C4-2B (cell line): ENCODE measurements at regions not wholly inside any gene's neighbourhood (a gene's known extent, or its start where the extent isn't known, plus 50 kb on each side); places are given as distances from the start of the nearest gene placed in this dataset.

Experiments used
- H3K27ac ChIP-seq: fragments of 450-650 bp; 2 replicates; pipeline ENCODE4 v1.5.1; 2017
- CTCF ChIP-seq: fragments of 450-650 bp; conservative IDR thresholded peaks from 2 replicates; pipeline ENCODE4 v1.5.1; 2017; ENCODE audit warnings: mild to moderate bottlenecking
- ZFX ChIP-seq: fragments of 450-650 bp; IDR thresholded peaks from 2 replicates; pipeline ENCODE4 v1.6.1; 2017

- no peak for TF ChIP-seq CTCF
- no peak for TF ChIP-seq ZFX
- no peak overlapping the region for H3K27ac ChIP-seq
Measured at GRCh38 chr4:103268746-103269145, 70.6 kb upstream of the CENPE start.

- H3K27ac ChIP-seq, result no peak overlapping the region
- no peak for TF ChIP-seq CTCF
- no peak for TF ChIP-seq ZFX
Measured at GRCh38 chr4:103264905-103265304, 66.8 kb upstream of the CENPE start.

DNA sequence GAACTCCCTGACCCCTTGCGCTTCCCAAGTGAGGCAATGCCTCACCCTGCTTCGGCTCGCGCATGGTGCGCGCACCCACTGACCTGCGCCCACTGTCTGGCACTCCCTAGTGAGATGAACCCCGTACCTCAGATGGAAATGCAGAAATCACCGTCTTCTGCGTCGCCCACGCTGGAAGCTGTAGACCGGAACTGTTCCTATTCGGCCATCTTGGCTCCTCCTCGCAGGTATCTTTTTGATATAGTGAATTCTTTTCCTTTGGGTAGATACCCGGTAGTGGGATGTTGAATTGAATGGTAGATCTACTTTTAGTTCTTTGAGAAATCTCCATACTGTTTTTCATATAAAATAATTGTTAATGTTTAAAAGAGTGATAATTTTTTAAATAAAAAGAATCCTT lies 57.9 kb upstream of the CENPE start:
- peak overlapping the region; percentile 21; the same call in 1 of the 2 replicates for H3K27ac ChIP-seq
